GM08714 (cell line): ENCODE measurements at regions not wholly inside any gene's neighbourhood (a gene's known extent, or its start where the extent isn't known, plus 50 kb on each side); places are given as distances from the start of the nearest gene placed in this dataset.

Source experiments
- H3K4me3 ChIP-seq: fragments of 200-500 bp; sonication (Bioruptor generic); 2 replicates; pipeline ENCODE4 v1.5.1; 2014; ENCODE audit warnings: mild to moderate bottlenecking, low read length, inconsistent platforms
- ZNF274 ChIP-seq: IDR thresholded peaks from 2 replicates; pipeline ENCODE4 v1.6.1; 2012; ENCODE audit warnings: mild to moderate bottlenecking, low read depth, low read length

- no peak overlapping the region for H3K4me3 ChIP-seq
- no peak for TF ChIP-seq ZNF274
Observed at GRCh38 chr9:36728651-36729520, 156.2 kb downstream of the MELK start.

DNA sequence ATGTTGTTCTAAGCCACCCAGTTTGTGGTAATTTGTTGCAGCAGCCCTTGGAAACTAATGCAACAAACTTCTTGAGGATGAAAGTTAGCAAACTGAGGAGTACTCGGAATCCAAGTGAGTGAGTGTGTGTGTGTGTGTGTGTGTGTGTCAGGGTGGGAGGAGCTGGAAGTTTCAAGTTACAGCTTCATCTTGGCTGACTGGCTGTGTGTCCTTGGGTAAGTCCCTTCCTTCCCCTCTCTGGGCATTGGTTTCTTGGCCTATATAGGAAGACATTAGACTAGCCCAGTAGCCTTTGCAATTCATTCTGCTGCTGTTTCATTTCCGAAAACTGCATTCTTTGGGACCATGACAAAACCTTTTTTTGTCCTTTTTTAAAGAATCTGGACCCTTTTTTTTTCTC, 157.2 kb downstream of the MELK start:
- no peak for TF ChIP-seq ZNF274
- H3K4me3 ChIP-seq: no peak overlapping the region

DNA sequence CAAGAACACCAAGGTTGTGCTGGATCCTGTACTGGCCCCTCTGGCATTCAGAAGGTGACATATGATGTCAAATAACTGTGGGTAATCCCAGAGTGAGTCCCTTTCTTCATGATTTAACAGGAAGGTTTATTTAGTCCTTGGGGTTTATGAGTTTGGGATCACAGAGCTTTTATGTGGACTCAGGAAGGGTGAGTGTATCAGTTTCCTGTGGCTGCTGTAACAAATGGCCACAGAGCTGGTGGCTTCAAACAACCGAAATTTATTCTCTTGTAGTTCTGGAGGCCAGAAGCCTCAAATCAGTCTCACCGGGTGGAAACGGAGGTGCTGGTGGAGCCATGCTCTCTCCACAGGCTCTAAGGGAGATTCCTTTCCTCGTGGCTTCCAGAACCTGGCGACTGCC, 157.7 kb downstream of the MELK start:
- H3K4me3 ChIP-seq: no peak overlapping the region
- TF ChIP-seq ZNF274: no peak

DNA sequence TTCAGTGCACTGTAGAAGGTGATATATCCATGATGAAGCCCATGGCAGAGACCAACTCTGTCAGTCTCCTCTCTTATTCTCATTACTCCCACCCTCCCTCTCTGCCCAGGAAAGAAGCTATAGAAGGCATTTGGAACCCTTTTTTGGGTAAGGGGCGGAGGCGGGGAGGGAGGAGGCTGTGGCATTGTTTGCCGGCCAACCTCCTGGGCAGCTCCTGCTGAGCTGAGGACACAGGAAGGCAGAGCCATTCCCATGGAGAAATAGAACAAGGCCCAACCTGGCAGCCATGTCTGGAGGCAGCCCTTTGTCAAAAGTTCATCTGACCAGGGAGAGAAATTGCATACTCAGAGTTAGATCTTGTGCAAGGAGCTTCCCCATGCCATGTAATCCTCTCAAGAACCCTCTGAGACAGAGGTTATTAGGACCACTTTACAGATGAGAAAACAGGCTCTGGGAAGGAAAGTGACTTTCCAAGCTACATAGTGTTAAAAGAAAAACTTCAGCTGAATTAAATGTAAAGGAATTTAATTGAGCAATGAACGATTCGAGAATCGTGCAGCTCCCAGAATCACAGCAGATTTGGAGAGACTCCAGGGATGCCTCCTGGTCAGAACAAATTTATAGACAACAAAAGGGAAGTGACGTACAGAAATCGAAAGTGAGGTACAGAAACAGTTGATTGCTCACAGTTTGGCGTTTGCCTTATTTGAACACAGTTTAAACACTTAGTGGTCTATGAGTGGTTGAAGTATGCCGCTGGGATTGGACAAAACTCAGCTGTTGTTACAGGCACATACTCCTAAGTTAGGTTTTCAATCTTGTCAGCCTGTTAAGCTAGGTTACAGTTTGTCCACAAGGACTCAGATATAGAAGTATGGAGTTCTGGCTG, 158.6 kb downstream of the MELK start:
- no peak overlapping the region for H3K4me3 ChIP-seq
- no peak for TF ChIP-seq ZNF274

DNA sequence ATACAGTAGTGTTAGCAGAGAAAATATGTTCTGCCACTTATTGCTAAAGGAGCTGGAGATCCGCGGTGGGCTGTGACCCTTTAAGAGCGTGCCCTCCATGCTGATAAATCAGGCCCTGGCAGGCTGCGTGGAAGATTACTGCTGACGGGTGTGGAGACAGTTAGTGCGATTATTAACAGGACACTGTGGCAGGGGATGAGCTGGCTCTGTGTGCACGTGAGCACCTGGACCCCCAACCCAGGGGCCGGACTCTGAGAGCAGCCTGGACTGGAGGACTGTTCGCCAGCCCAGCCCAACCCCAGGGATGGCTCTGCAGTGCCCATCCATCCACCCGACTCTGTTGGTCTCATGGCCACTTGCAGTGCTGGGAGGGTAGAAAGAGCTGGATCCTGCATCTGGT, 162.0 kb downstream of the MELK start:
- no peak overlapping the region for H3K4me3 ChIP-seq

DNA sequence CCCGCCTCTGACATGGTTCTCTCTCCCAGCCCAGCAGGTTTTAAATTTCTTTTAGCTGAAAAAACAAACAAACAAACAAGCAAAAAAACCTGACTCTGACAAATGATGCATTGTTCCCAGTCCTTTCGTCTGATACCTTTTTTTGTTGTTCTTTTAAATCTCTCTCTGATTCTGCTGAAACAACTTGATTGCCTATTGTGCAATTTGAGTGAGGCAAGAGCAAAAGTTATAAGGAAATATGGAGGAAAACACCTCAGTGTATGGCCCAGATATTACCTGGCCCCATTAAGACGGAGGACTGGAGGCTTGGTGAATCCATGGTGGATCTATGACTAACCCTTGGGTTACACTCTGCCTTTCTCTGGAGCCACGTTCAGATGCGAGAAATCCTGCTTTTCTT, 164.0 kb downstream of the MELK start:
- TF ChIP-seq ZNF274: no peak
- H3K4me3 ChIP-seq: no peak overlapping the region

More for the DNA sequence above, 162.0 kb downstream of the MELK start:
- TF ChIP-seq ZNF274: no peak

- H3K4me3 ChIP-seq: no peak overlapping the region
- no peak for TF ChIP-seq ZNF274
Observed at GRCh38 chr9:36738318-36738976, 165.8 kb downstream of the MELK start.

DNA sequence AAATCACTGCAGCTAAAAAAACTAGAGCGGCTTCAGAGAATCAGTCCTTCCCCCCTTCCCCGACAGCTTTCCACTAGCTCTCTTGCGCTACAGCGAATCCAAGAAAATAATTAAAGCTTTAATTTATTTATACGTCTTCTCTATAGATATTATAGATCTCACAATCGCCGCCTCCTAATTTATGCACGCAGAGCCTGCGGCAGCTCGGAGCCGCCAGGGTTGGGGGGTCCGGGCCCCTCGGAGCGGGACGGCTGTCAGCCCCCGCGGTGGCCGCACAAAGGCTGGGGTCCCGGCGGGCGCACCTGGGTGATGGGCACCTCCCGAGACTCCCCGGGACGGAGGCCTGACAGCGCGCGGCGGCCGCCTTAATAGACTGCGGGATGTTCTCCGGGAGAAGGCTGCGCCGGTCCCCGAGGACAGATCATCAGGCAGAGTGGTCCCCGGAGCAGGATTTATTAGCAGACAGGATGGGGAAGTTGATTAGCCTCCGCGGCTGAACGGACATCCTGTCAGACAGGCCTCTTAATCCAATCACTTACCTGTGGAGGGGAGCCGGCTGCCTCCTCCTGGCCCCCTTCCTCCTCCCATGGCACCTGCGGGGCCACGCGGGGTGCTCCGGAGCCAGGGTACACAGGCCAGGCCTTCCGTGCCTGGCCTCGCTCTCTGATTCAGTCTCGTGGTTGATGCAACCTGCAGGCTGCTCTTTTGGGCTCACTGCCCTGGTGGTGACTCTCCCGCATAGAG, 166.8 kb downstream of the MELK start:
- no peak for TF ChIP-seq ZNF274

DNA sequence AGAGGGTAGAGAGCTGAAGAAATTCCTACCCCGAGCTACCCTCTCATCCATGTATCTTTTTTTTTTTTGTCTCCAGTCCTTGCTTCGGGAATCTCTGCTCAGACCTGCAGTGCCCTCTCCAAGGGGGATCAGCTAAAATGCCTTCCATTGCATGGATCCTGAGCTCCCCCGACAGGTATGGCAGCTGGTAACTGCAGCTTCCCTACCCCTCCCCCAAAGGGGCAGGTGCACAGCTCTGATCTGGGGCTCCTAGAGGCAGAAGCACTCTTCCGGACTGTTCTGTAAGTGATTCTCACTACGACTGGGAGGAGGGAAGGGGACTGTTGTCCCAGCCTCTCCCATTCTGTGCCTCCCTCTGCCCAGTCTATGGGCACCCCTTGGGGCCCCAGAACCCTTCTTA, 169.6 kb downstream of the MELK start:
- no peak for TF ChIP-seq ZNF274
- H3K4me3 ChIP-seq: no peak overlapping the region

More for the DNA sequence above, 166.8 kb downstream of the MELK start:
- H3K4me3 ChIP-seq: no peak overlapping the region

DNA sequence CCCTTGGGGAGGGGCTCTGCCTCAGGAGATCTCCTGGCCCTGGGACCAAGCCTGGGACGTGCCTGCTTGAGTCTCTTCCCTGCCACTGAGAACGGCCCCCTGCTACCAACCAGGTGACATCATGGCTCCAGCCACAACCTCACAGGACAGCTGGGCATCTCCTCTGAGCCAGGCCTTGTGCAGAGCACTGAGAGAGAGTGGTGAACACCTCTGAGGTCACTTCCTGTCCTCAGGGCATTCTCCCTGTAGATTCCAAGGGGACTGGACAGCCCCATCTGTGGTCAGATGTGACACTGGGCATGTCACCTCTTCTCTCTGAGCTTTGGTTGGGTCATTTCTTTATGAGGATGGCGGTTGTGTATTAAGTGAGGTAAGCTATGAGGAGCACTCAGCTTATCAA, 172.0 kb downstream of the MELK start:
- no peak overlapping the region for H3K4me3 ChIP-seq
- TF ChIP-seq ZNF274: no peak

DNA sequence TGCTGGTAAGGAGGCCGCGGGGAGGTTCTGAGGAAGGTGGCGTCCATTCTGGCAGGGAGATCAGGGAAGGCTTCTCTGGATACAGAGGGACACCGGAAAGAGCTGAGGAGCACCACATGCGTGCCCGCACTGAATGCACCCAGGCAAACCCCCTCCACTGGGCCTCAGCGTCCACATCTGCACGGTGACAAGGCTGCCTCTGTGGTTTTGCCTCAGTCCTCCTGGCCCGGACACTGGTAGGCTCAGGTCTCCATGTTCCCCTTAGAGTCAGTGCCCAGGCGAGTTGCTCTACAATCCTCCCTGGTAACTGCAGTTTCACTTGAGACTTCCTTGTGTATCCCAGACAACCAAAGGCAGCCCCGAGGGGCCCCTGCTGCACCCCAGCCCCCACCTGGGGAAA, 173.3 kb downstream of the MELK start:
- H3K4me3 ChIP-seq: no peak overlapping the region

DNA sequence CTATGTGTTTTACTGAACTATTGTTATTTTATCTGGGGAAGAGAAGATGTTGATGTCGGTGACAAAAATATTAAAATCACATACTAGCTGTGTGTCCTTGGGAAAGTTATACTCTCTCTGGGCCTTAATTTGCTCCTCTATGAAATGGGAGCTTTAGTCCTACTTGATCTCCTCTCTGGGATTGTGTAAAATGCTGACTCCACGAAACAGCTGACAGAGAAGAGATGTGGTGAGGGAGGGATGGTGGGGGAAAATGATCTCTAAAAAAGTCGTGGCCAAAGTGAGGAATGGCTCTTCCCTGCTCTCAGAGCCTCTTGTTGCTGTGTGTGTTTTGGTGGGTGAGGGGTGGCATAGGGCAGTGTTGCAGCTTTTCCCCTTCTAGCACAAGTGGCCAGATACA, 173.7 kb downstream of the MELK start:
- H3K4me3 ChIP-seq: no peak overlapping the region
- no peak for TF ChIP-seq ZNF274

More for the DNA sequence above, 173.3 kb downstream of the MELK start:
- TF ChIP-seq ZNF274: no peak

GRCh38 chr9:36748322-36748899, 175.7 kb downstream of the MELK start:
- H3K4me3 ChIP-seq: no peak overlapping the region
- TF ChIP-seq ZNF274: no peak

- no peak for TF ChIP-seq ZNF274
- no peak overlapping the region for H3K4me3 ChIP-seq
Observed at GRCh38 chr9:36749461-36749860, 176.8 kb downstream of the MELK start.
